ENCODE measurements at regions not wholly inside any gene's neighbourhood (a gene's known extent, or its start where the extent isn't known, plus 50 kb on each side); places are given as distances from the start of the nearest gene placed in this dataset.

DNA sequence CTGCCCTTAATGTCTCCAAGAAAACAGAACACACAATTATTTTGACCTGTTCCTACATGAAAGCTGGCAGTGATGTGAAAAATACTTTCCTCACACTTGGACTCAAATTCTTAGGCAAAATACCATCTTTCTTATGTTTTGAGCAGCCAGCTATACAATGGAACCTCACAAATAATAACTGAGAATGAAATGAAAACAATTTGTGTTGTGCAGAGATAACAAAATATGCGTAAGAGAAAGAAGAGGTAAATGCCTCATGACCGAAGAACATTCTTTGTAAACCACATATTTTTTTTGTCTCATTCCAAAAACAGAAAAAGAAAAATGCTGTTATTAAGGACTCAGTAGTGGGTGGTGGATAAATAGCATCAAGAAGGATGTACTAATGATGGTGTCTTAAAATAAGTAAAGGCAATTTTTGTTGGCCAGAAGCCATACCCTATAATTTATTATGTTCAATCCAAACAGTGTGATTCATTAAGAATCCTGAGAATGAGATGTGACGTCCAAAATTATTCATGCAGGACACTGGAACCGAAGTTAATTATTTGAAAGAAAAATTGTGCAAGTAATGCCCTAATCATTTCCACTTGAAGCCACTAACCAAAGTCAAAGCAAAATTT is 193.0 kb upstream of the NETO1 start:
- H2BK12ac ChIP-seq (ENCODE audit: insufficient read length, low read depth, low read length) = no peak overlapping the region
- H3T11ph ChIP-seq (ENCODE audit: low read length) = no peak overlapping the region
- DNase-seq = no peak
- H3K4me1 Mint-ChIP-seq = no peaks in the 10 kb centered on the region
- no peak overlapping the region for H2AFZ ChIP-seq (ENCODE audit: low read length)
- H3K79me2 ChIP-seq (ENCODE audit: insufficient read depth, low read length) = no peaks in the 10 kb centered on the region
- no CpG with 5 or more reads among the region's 4 CpGs for WGBS (ENCODE audit: extremely low coverage, insufficient read length, low lambda C conversion rate)
- H3K9me3 ChIP-seq (ENCODE audit: control insufficient read depth, low read depth, low read length) = no peaks in the 10 kb centered on the region
- H2AK5ac ChIP-seq (ENCODE audit: insufficient read length, low read length) = no peak overlapping the region
- no peaks in the 10 kb centered on the region for H3K4me1 ChIP-seq (ENCODE audit: insufficient read depth, low read length)
- H3K36me3 Mint-ChIP-seq (ENCODE audit: insufficient read depth in 1 of 3, low read depth in 3 of 3) = no peaks in the 10 kb centered on the region
- H3K27ac Mint-ChIP-seq = no peak overlapping the region
- no peak overlapping the region for H2BK15ac ChIP-seq (ENCODE audit: low read depth, low read length)
- no peak overlapping the region for H3K9ac ChIP-seq (ENCODE audit: extremely low read depth, insufficient read length, low read length)
- no peak overlapping the region for H3K4ac ChIP-seq (ENCODE audit: low read depth, low read length)
- H3K23ac ChIP-seq (ENCODE audit: insufficient read length, low read depth, low read length) = no peak overlapping the region
- no peak overlapping the region for H2BK5ac ChIP-seq (ENCODE audit: insufficient read length, low read length)
- H3K27me3 ChIP-seq (ENCODE audit: insufficient read depth, low read length) = no peaks in the 10 kb centered on the region
- no peak overlapping the region for H2BK20ac ChIP-seq (ENCODE audit: low read depth, low read length, poor library complexity, severe bottlenecking)
- no peak overlapping the region for H3K27ac ChIP-seq (ENCODE audit: insufficient read length, low read depth, low read length)
- H4K20me1 ChIP-seq (ENCODE audit: control insufficient read depth, insufficient read depth, insufficient read length) = no peaks in the 10 kb centered on the region
- no peak overlapping the region for H4K91ac ChIP-seq (ENCODE audit: insufficient read length, low read depth, low read length)
- no peak overlapping the region for H3K4me2 ChIP-seq (ENCODE audit: insufficient read depth, insufficient read length, low read length)
- H3K27me3 Mint-ChIP-seq (ENCODE audit: low read depth) = no peaks in the 10 kb centered on the region
- H4K8ac ChIP-seq (replicated peaks; ENCODE audit: insufficient read length, low read depth, low read length) = no peak overlapping the region
- H3K56ac ChIP-seq (ENCODE audit: insufficient read length, low read depth, low read length) = no peak overlapping the region
- H3K18ac ChIP-seq (ENCODE audit: insufficient read length, low read depth, low read length) = no peak overlapping the region
- no peaks in the 10 kb centered on the region; a peak in 1 of 5 replicates for H3K9me3 Mint-ChIP-seq
- H3K14ac ChIP-seq (ENCODE audit: insufficient read depth, low read length) = no peak overlapping the region
- no peak overlapping the region for H4K5ac ChIP-seq (ENCODE audit: insufficient read length, low read depth, low read length)
- H2BK120ac ChIP-seq (ENCODE audit: low read depth, low read length, poor library complexity, severe bottlenecking) = no peak overlapping the region
- TF ChIP-seq, protein P1, sequence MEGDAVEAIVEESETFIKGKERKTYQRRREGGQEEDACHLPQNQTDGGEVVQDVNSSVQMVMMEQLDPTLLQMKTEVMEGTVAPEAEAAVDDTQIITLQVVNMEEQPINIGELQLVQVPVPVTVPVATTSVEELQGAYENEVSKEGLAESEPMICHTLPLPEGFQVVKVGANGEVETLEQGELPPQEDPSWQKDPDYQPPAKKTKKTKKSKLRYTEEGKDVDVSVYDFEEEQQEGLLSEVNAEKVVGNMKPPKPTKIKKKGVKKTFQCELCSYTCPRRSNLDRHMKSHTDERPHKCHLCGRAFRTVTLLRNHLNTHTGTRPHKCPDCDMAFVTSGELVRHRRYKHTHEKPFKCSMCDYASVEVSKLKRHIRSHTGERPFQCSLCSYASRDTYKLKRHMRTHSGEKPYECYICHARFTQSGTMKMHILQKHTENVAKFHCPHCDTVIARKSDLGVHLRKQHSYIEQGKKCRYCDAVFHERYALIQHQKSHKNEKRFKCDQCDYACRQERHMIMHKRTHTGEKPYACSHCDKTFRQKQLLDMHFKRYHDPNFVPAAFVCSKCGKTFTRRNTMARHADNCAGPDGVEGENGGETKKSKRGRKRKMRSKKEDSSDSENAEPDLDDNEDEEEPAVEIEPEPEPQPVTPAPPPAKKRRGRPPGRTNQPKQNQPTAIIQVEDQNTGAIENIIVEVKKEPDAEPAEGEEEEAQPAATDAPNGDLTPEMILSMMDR (conservative IDR thresholded peaks at IDR 0.05) = no peak
- no peaks in the 10 kb centered on the region for H3K23me2 ChIP-seq (ENCODE audit: insufficient read length, low read depth, low read length, poor library complexity, severe bottlenecking)
- H3K4me3 Mint-ChIP-seq = no peak overlapping the region
- H3K79me1 ChIP-seq (ENCODE audit: insufficient read depth, low read depth, low read length, poor library complexity, severe bottlenecking) = no peaks in the 10 kb centered on the region

Data from H9 (cell line).